ENCODE measurements at regions not wholly inside any gene's neighbourhood (a gene's known extent, or its start where the extent isn't known, plus 50 kb on each side); places are given as distances from the start of the nearest gene placed in this dataset.
A peak's percentile ranks its signal among the peaks of the same experiment; 100 is the strongest.

- H3K4me3 Mint-ChIP-seq, result no peak overlapping the region
- Histone ChIP-seq H3K4me3 (ENCODE audit: control extremely low read depth in 1 of 5, extremely low read depth in 1 of 5, insufficient read depth in 1 of 5, low read depth in 2 of 5, low read length in 4 of 5) (no peak overlapping the region), H3K9ac (ENCODE audit: low read length) (no peak overlapping the region), H3K4me2 (replicated peaks; ENCODE audit: low read depth, low read length, poor library complexity, severe bottlenecking) (no peak overlapping the region), H2AFZ (ENCODE audit: insufficient read depth, low read depth, low read length, poor library complexity, severe bottlenecking) (no peak overlapping the region), H3K27ac (ENCODE audit: low read length in 2 of 2) (no peak overlapping the region), H3K79me2 (ENCODE audit: control insufficient read depth, insufficient read depth, low read length) (no peaks in the 10 kb centered on the region), H3K36me3 (replicated peaks in 1 of 2; ENCODE audit: control extremely low read depth in 1 of 2, control insufficient read depth in 1 of 2, extremely low read depth in 1 of 2, insufficient read depth in 2 of 2, low read length in 1 of 2) (no peaks in the 10 kb centered on the region), H3K4me1 (ENCODE audit: control insufficient read depth in 2 of 2, insufficient read depth in 2 of 2, low read length in 2 of 2) (no peaks in the 10 kb centered on the region), H3K27me3 (replicated peaks in 1 of 4; ENCODE audit: control extremely low read depth in 1 of 4, control insufficient read depth in 3 of 4, insufficient read depth in 4 of 4, low read length in 3 of 4) (no peaks in the 10 kb centered on the region), H3K9me3 (ENCODE audit: control extremely low read depth in 1 of 3, control insufficient read depth in 2 of 3, insufficient read depth in 1 of 3, low read length in 2 of 3) (no peaks in the 10 kb centered on the region), H4K20me1 (ENCODE audit: control insufficient read depth, insufficient read depth, low read length, poor library complexity, severe bottlenecking) (no peaks in the 10 kb centered on the region)
- 20% methylated on average over 3 of the region's 7 CpGs for WGBS (ENCODE audit: insufficient coverage)
- TF ChIP-seq EZH2 (IDR thresholded peaks at IDR 0.05; ENCODE audit: borderline replicate concordance, insufficient read depth, low read depth, low read length, poor library complexity, severe bottlenecking), result no peak
- TF ChIP-seq CTCF (IDR thresholded peaks at IDR 0.05), result no peak
- intact Hi-C loops (cut with micrococcal nuclease), result no loop called here
- CTCF ChIA-PET, result no interaction called here
- peaks cover 15% of the 10 kb centered on the region for H3K4me1 Mint-ChIP-seq
- peak; percentile 45 for ATAC-seq (ENCODE audit: low read depth)
- H3K27me3 Mint-ChIP-seq, result peaks cover 5% of the 10 kb centered on the region
- H3K9me3 Mint-ChIP-seq (ENCODE audit: insufficient read depth), result no peaks in the 10 kb centered on the region
- H3K27ac Mint-ChIP-seq, result no peak overlapping the region
- DNase-seq, result peak; percentile 19
- POLR2A ChIA-PET, result no interaction called here
These were observed 370.9 kb upstream of the PRR16 start for GRCh38 chr5:120093178-120093577.

DNA sequence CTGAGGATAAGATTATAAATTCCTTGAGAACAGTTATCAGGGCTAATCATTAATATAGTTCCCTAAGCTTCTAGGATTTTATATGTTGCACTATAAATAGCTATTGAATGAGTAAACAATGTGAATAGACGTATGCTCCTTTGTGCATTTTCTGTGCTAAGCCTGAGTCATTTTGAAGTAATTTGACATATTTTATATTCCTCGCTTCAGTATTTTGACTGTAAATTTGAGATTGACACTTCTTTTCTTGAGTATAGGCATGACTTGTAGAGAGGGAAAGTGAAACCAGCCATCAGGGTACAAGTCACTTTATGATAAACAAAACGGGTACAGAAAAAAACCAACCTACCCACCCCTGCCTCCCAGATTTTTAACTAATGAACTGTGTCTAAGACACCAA is 367.7 kb upstream of the PRR16 start:
- no peak overlapping the region for H3K27ac Mint-ChIP-seq
- no peaks in the 10 kb centered on the region for H3K36me3 ChIP-seq (replicated peaks in 1 of 2; ENCODE audit: control extremely low read depth in 1 of 2, control insufficient read depth in 1 of 2, extremely low read depth in 1 of 2, insufficient read depth in 2 of 2, low read length in 1 of 2)
- ATAC-seq (ENCODE audit: low read depth) (no peak), DNase-seq (no peak)
- no peaks in the 10 kb centered on the region for H4K20me1 ChIP-seq (ENCODE audit: control insufficient read depth, insufficient read depth, low read length, poor library complexity, severe bottlenecking)
- H3K79me2 ChIP-seq (ENCODE audit: control insufficient read depth, insufficient read depth, low read length), result no peaks in the 10 kb centered on the region
- no peaks in the 10 kb centered on the region for H3K9me3 ChIP-seq (ENCODE audit: control extremely low read depth in 1 of 3, control insufficient read depth in 2 of 3, insufficient read depth in 1 of 3, low read length in 2 of 3)
- no peaks in the 10 kb centered on the region for H3K27me3 ChIP-seq (replicated peaks in 1 of 4; ENCODE audit: control extremely low read depth in 1 of 4, control insufficient read depth in 3 of 4, insufficient read depth in 4 of 4, low read length in 3 of 4)
- H3K4me3 ChIP-seq (ENCODE audit: control extremely low read depth in 1 of 5, extremely low read depth in 1 of 5, insufficient read depth in 1 of 5, low read depth in 2 of 5, low read length in 4 of 5), result no peak overlapping the region
- intact Hi-C loops (cut with micrococcal nuclease), result no loop called here
- H3K4me2 ChIP-seq (replicated peaks; ENCODE audit: low read depth, low read length, poor library complexity, severe bottlenecking), result peak overlapping the region; percentile 30
- POLR2A ChIA-PET, result no interaction called here
- H2AFZ ChIP-seq (ENCODE audit: insufficient read depth, low read depth, low read length, poor library complexity, severe bottlenecking), result peak overlapping the region; percentile 26
- H3K9ac ChIP-seq (ENCODE audit: low read length), result peak overlapping the region; percentile 31
- no CpG with 5 or more reads among the region's 3 CpGs for WGBS (ENCODE audit: insufficient coverage)
- CTCF ChIA-PET, result no interaction called here
- H3K27me3 Mint-ChIP-seq, result peaks cover 5% of the 10 kb centered on the region
- no peaks in the 10 kb centered on the region for H3K4me1 ChIP-seq (ENCODE audit: control insufficient read depth in 2 of 2, insufficient read depth in 2 of 2, low read length in 2 of 2)
- TF ChIP-seq EZH2 (IDR thresholded peaks at IDR 0.05; ENCODE audit: borderline replicate concordance, insufficient read depth, low read depth, low read length, poor library complexity, severe bottlenecking), result no peak
- no peak for TF ChIP-seq CTCF (IDR thresholded peaks at IDR 0.05)
- H3K27ac ChIP-seq (ENCODE audit: low read length in 2 of 2), result no peak overlapping the region
- peaks cover 22% of the 10 kb centered on the region for H3K4me1 Mint-ChIP-seq
- peak overlapping the region; percentile 26 for H3K4me3 Mint-ChIP-seq
- no peaks in the 10 kb centered on the region for H3K9me3 Mint-ChIP-seq (ENCODE audit: insufficient read depth)

All from B cell (primary cell).